B cell (primary cell): ENCODE measurements at regions not wholly inside any gene's neighbourhood (a gene's known extent, or its start where the extent isn't known, plus 50 kb on each side); places are given as distances from the start of the nearest gene placed in this dataset.

Source experiments
- ATAC-seq: fragments of 200-7000 bp; cut with Tn5 transposase; one replicate; pipeline ENCODE4 v1.10.0; 2021; ENCODE audit warnings: low read depth, mild to moderate bottlenecking, moderate number of reproducible peaks, moderate library complexity
- CTCF ChIA-PET: fragments of 350-600 bp; sonication (Branson Sonifier 250); formaldehyde crosslinking; loops from one replicate; lab custom pipeline; 2021; ENCODE audit warnings: antibody characterized with exemption, inconsistent platforms; lab: Charles Lee
- POLR2A ChIA-PET: fragments of 350-600 bp; sonication (Branson Sonifier 250); formaldehyde crosslinking; loops from one replicate; lab custom pipeline; 2021; ENCODE audit warnings: antibody characterized with exemption; lab: Charles Lee
- DNase-seq: peaks from one replicate; pipeline ENCODE4 v3.0.0; 2013
- H2AFZ ChIP-seq: 2 replicates; pipeline ENCODE4 v1.6.1; 2012; ENCODE audit warnings: mild to moderate bottlenecking, low read depth, low read length; ENCODE audit not compliant: insufficient read depth, poor library complexity, severe bottlenecking
- H3K27ac ChIP-seq, 2 donors: 1 replicate in 1 of 2; 2 replicates in 1 of 2; pipeline ENCODE4 v1.5.1; 2012 to 2013; ENCODE audit warnings: low read length in 2 of 2, mild to moderate bottlenecking in 2 of 2, moderate library complexity in 1 of 2
- H3K27me3 ChIP-seq, 4 experiments: fragments of 200-600 bp in 1 of 4; sonication (generic) in 1 of 4; replicated peaks in 1 of 4; 1 replicate in 2 of 4; 2 replicates in 2 of 4; pipeline versions ENCODE4 v1.6.1 to v1.7.0; 2013 to 2016; ENCODE audit warnings: low read length in 3 of 4, mild to moderate bottlenecking in 2 of 4, mixed read lengths in 1 of 4, moderate library complexity in 1 of 4; ENCODE audit not compliant: insufficient read depth in 4 of 4, control insufficient read depth in 3 of 4; ENCODE audit errors: control extremely low read depth in 1 of 4
- H3K36me3 ChIP-seq, 2 experiments: replicated peaks in 1 of 2; 1 replicate in 1 of 2; 2 replicates in 1 of 2; pipeline versions ENCODE4 v1.6.1 to v1.7.1; 2013; ENCODE audit warnings: low read length in 1 of 2; ENCODE audit not compliant: insufficient read depth in 2 of 2, control insufficient read depth in 1 of 2; ENCODE audit errors: control extremely low read depth in 1 of 2, extremely low read depth in 1 of 2
- H3K4me1 ChIP-seq, 2 donors: fragments of 200-600 bp in 1 of 2; sonication (generic) in 1 of 2; 1 replicate in 1 of 2; 2 replicates in 1 of 2; pipeline versions ENCODE4 v1.5.1 to v1.6.1; 2013 to 2017; ENCODE audit warnings: low read length in 2 of 2; ENCODE audit not compliant: control insufficient read depth in 2 of 2, insufficient read depth in 2 of 2
- H3K4me2 ChIP-seq: replicated peaks from 2 replicates; pipeline ENCODE3; 2012; ENCODE audit warnings: mild to moderate bottlenecking, low read depth, low read length; ENCODE audit not compliant: poor library complexity, severe bottlenecking
- H3K4me3 ChIP-seq, 5 experiments: fragments of 200-600 bp in 1 of 5; sonication (generic) in 1 of 5; 1 replicate in 3 of 5; 2 replicates in 2 of 5; pipeline versions ENCODE4 v1.5.1 to v1.7.0; 2011 to 2016; ENCODE audit warnings: low read length in 4 of 5, mild to moderate bottlenecking in 4 of 5, low read depth in 2 of 5, control low read depth in 1 of 5, moderate library complexity in 1 of 5; ENCODE audit not compliant: insufficient read depth in 1 of 5; ENCODE audit errors: control extremely low read depth in 1 of 5, extremely low read depth in 1 of 5
- H3K79me2 ChIP-seq: fragments of 200-600 bp; sonication (generic); one replicate; pipeline ENCODE4 v1.6.0; 2016; ENCODE audit warnings: low read length; ENCODE audit not compliant: control insufficient read depth, insufficient read depth
- H3K9ac ChIP-seq: fragments of 200-600 bp; sonication (generic); 2 replicates; pipeline ENCODE4 v1.6.1; 2017; ENCODE audit warnings: mild to moderate bottlenecking, low read length, moderate library complexity
- H3K9me3 ChIP-seq, 3 donors: one replicate each; pipeline versions ENCODE4 v1.6.1 to v1.7.1; 2013; ENCODE audit warnings: low read length in 2 of 3; ENCODE audit not compliant: control insufficient read depth in 2 of 3, insufficient read depth in 1 of 3; ENCODE audit errors: control extremely low read depth in 1 of 3
- H4K20me1 ChIP-seq: 2 replicates; pipeline ENCODE4 v1.6.0; 2012; ENCODE audit warnings: mild to moderate bottlenecking, low read length; ENCODE audit not compliant: insufficient read depth, control insufficient read depth, poor library complexity, severe bottlenecking
- H3K27ac Mint-ChIP-seq: one replicate; pipeline ENCODE4 v1.8.0; 2021; ENCODE audit warnings: mixed read lengths
- H3K27me3 Mint-ChIP-seq: one replicate; pipeline ENCODE4 v1.8.0; 2021; ENCODE audit warnings: mixed read lengths
- H3K4me1 Mint-ChIP-seq: one replicate; pipeline ENCODE4 v1.8.0; 2021; ENCODE audit warnings: mixed read lengths
- H3K4me3 Mint-ChIP-seq: one replicate; pipeline ENCODE4 v1.8.0; 2021; ENCODE audit warnings: mixed read lengths
- H3K9me3 Mint-ChIP-seq: one replicate; pipeline ENCODE4 v1.8.0; 2022; ENCODE audit warnings: mixed read lengths; ENCODE audit not compliant: insufficient read depth
- CTCF ChIP-seq: fragments of 200-600 bp; IDR thresholded peaks from one replicate; pipeline ENCODE4 v1.8.0; 2022; ENCODE audit warnings: antibody characterized with exemption, mild to moderate bottlenecking
- EZH2 ChIP-seq: IDR thresholded peaks from 2 replicates; pipeline ENCODE4 v1.6.1; 2012; ENCODE audit warnings: borderline replicate concordance, low read depth, mild to moderate bottlenecking, moderate library complexity, low read length; ENCODE audit not compliant: insufficient read depth, poor library complexity, severe bottlenecking
- WGBS: methylation state at CpG from one replicate; pipeline ENCODE4 v1.1.5; 2013; ENCODE audit warnings: missing lambda C conversion rate; ENCODE audit not compliant: insufficient coverage; 5-methylcytosine and 5-hydroxymethylcytosine counted together
- intact Hi-C: fragments of 100-400 bp; cut with micrococcal nuclease; formaldehyde crosslinking; loops from one replicate; pipeline ENCODE4 v1.10.0; 2022

- no peak for TF ChIP-seq CTCF
- Histone ChIP-seq H3K36me3 (no peaks in the 10 kb centered on the region), H3K9ac (no peak overlapping the region), H3K4me3 (no peak overlapping the region), H3K79me2 (no peaks in the 10 kb centered on the region), H3K4me1 (no peaks in the 10 kb centered on the region), H4K20me1 (no peaks in the 10 kb centered on the region), H3K27me3 (peaks cover 0 to 2% (median 0%) of the 10 kb centered on the region in 4 experiments), H2AFZ (no peak overlapping the region), H3K9me3 (no peaks in the 10 kb centered on the region), H3K4me2 (no peak overlapping the region), H3K27ac (no peak overlapping the region)
- H3K4me1 Mint-ChIP-seq, result no peaks in the 10 kb centered on the region
- ATAC-seq (no peak), DNase-seq (no peak)
- no peak overlapping the region for H3K27ac Mint-ChIP-seq
- peaks cover 2% of the 10 kb centered on the region for H3K27me3 Mint-ChIP-seq
- H3K9me3 Mint-ChIP-seq, result no peaks in the 10 kb centered on the region
- no peak overlapping the region for H3K4me3 Mint-ChIP-seq
- intact Hi-C loops, result no loop called here
- POLR2A ChIA-PET, result no interaction called here
- 25% methylated on average over 2 of the region's 2 CpGs for WGBS
- CTCF ChIA-PET, result no interaction called here
These were observed 201.8 kb upstream of the KCNH8 start for GRCh38 chr3:18946524-18946923.

GRCh38 chr3:18937574-18937973 lies 210.7 kb upstream of the KCNH8 start:
- H4K20me1 ChIP-seq, result no peaks in the 10 kb centered on the region
- no peaks in the 10 kb centered on the region for H3K79me2 ChIP-seq
- no peak overlapping the region for H3K4me3 ChIP-seq
- ChIA-PET POLR2A (no interaction called here), CTCF (no interaction called here)
- H3K4me3 Mint-ChIP-seq, result no peak overlapping the region
- no peak overlapping the region for H3K27ac ChIP-seq
- intact Hi-C loops, result no loop called here
- H2AFZ ChIP-seq, result no peak overlapping the region
- H3K4me2 ChIP-seq, result no peak overlapping the region
- no peaks in the 10 kb centered on the region for H3K9me3 Mint-ChIP-seq
- H3K9ac ChIP-seq, result no peak overlapping the region
- H3K36me3 ChIP-seq, result no peaks in the 10 kb centered on the region
- H3K27me3 Mint-ChIP-seq, result peaks cover 2% of the 10 kb centered on the region
- no peak overlapping the region for H3K27ac Mint-ChIP-seq
- no peaks in the 10 kb centered on the region for H3K27me3 ChIP-seq
- TF ChIP-seq EZH2 (no peak), CTCF (no peak)
- no peaks in the 10 kb centered on the region for H3K4me1 Mint-ChIP-seq
- DNase-seq (no peak), ATAC-seq (no peak)
- H3K9me3 ChIP-seq, result no peaks in the 10 kb centered on the region
- H3K4me1 ChIP-seq, result no peaks in the 10 kb centered on the region
